HFF-Myc (cell line): ENCODE measurements at regions not wholly inside any gene's neighbourhood (a gene's known extent, or its start where the extent isn't known, plus 50 kb on each side); places are given as distances from the start of the nearest gene placed in this dataset.

Experiments
- DNase-seq: peaks from one replicate; pipeline ENCODE4 v3.0.0-alpha.2; 2011; ENCODE audit warnings: low read depth; ENCODE audit errors: extremely low read depth
- H3K4me3 ChIP-seq: replicated peaks from 2 replicates; pipeline ENCODE4 v1.5.1; 2011; ENCODE audit warnings: low read depth, mild to moderate bottlenecking, control low read depth, low read length
- TF ChIP-seq, protein P1 (sequence below): IDR thresholded peaks from 2 replicates; pipeline ENCODE4 v1.5.1; 2012; ENCODE audit warnings: mild to moderate bottlenecking, low read depth, low read length, control low read depth; ENCODE audit errors: missing control alignments

DNA sequence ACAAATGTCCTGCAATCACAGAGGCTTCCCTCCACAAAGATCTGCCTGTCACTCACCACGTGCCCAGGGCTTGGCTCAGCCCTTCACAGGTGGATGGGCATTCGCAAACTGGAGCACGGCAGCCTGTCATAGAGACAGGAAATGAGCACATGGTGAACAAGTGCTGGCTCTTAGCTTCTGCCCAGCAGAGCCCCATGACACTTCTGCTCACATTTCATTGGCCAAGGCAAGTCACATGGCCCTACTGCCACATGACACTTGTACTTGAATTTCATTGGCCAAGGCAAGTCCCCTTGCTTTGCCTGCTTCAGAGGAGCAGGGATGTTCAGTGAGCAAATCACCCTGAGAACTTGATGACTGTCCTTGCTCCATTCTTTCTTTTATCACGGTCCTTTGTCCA, 110.8 kb upstream of the PPP2R2D start:
- no peak overlapping the region for H3K4me3 ChIP-seq
- TF ChIP-seq, protein P1, sequence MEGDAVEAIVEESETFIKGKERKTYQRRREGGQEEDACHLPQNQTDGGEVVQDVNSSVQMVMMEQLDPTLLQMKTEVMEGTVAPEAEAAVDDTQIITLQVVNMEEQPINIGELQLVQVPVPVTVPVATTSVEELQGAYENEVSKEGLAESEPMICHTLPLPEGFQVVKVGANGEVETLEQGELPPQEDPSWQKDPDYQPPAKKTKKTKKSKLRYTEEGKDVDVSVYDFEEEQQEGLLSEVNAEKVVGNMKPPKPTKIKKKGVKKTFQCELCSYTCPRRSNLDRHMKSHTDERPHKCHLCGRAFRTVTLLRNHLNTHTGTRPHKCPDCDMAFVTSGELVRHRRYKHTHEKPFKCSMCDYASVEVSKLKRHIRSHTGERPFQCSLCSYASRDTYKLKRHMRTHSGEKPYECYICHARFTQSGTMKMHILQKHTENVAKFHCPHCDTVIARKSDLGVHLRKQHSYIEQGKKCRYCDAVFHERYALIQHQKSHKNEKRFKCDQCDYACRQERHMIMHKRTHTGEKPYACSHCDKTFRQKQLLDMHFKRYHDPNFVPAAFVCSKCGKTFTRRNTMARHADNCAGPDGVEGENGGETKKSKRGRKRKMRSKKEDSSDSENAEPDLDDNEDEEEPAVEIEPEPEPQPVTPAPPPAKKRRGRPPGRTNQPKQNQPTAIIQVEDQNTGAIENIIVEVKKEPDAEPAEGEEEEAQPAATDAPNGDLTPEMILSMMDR, result no peak
- DNase-seq, result no peak

GRCh38 chr10:131792011-131792651, 108.7 kb upstream of the PPP2R2D start:
- no peak overlapping the region for H3K4me3 ChIP-seq
- TF ChIP-seq, protein P1, result no peak
- DNase-seq, result no peak

DNA sequence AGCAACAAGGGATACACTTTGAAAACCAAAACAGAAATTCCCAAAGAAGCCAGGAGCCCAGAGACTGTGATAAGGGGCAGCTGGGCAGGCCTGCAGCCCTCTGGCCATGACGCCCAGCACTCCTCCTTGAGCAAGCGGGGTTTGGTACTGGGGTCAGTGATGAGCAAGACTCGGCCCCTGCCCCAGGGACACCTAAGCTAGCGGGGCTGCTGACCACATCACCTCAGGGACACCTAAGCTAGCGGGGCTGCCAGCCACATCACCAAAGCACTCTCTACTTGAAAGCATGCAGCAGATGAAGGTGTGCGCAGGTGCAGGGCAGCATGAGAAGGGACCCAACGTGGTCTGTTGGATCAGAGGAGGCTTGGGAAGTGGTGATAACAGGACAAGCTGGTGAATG, 108.0 kb upstream of the PPP2R2D start:
- TF ChIP-seq, protein P1, result no peak
- no peak overlapping the region for H3K4me3 ChIP-seq
- no peak for DNase-seq

DNA sequence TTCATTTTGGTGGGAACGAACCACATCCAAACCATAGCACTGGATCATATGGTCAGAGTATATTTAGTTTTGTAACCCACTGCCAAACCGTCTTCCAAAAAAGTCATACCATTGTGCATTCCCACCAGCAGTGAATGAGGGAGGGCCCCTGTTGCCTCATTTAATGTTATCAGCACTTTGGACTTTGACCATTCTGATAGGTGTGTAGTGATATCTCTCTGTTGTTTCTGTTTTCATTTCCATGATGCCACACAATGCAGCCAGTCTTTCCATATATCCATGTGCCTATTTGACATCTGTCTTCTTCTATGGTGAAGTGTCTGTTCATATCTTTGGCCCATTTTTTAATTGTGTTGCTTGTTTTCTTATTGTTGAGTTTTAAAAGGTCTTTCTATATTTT, 105.0 kb upstream of the PPP2R2D start:
- DNase-seq, result no peak
- no peak overlapping the region for H3K4me3 ChIP-seq
- TF ChIP-seq, protein P1, result no peak

GRCh38 chr10:131797626-131798025, 103.2 kb upstream of the PPP2R2D start:
- no peak for DNase-seq
- H3K4me3 ChIP-seq, result no peak overlapping the region
- TF ChIP-seq, protein P1, result no peak

- TF ChIP-seq, protein P1, result no peak
- no peak for DNase-seq
- H3K4me3 ChIP-seq, result no peak overlapping the region
Measured at GRCh38 chr10:131799429-131799828, 101.4 kb upstream of the PPP2R2D start.
